ENCODE measurements at regions not wholly inside any gene's neighbourhood (a gene's known extent, or its start where the extent isn't known, plus 50 kb on each side); places are given as distances from the start of the nearest gene placed in this dataset.

DNA sequence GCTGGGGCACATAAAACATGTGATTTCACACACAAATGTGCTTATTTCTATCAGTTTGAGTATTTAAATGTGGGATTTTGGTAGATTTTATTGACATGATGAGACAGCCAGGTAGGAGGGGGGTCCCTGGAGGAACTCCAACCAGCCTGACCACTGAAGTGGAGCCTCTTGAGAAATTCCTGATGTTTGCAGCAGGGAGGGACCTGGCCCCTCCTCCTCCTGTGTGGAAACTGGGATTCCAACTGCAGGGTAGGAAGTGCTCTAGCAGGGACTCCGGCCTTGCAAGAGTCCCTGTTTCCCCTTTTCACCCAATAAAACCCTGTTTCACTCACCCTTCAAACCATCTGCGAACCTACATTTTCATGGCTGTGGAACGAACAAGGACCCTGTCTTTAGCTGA is 2224.0 kb upstream of the AGA start:
- Histone ChIP-seq H2AK9ac (replicated peaks; ENCODE audit: low read depth, low read length, poor library complexity) (no peak overlapping the region), H3K9ac (ENCODE audit: low read depth, low read length) (no peak overlapping the region), H3K9me1 (ENCODE audit: insufficient read depth, low read length) (no peaks in the 10 kb centered on the region), H3K27me3 (ENCODE audit: control insufficient read depth, insufficient read depth, low read length) (no peaks in the 10 kb centered on the region), H3K18ac (ENCODE audit: low read depth, low read length) (no peak overlapping the region), H3K23ac (ENCODE audit: low read depth, low read length) (no peak overlapping the region), H2AK5ac (ENCODE audit: low read depth, low read length) (no peak overlapping the region), H3K14ac (replicated peaks; ENCODE audit: low read depth, low read length) (no peak overlapping the region), H4K91ac (ENCODE audit: insufficient read depth, low read depth, low read length) (no peak overlapping the region), H2AFZ (replicated peaks; ENCODE audit: low read length, poor library complexity) (no peak overlapping the region), H2BK15ac (ENCODE audit: low read depth, low read length) (no peak overlapping the region), H3K4me3 (ENCODE audit: insufficient read depth, low read depth, low read length) (no peak overlapping the region), H4K8ac (ENCODE audit: low read depth in 2 of 2, low read length in 2 of 2) (no peak overlapping the region), H2BK5ac (ENCODE audit: low read depth, low read length, poor library complexity, severe bottlenecking) (no peak overlapping the region), H3K56ac (ENCODE audit: extremely low read depth, insufficient read depth, low read length) (no peak overlapping the region), H3K4me1 (ENCODE audit: control insufficient read depth, insufficient read depth, low read length) (no peaks in the 10 kb centered on the region; the same call in 1 of the 2 replicates), H3K4me2 (ENCODE audit: low read depth, low read length) (no peak overlapping the region), H3K36me3 (ENCODE audit: control insufficient read depth, insufficient read depth, low read length) (no peaks in the 10 kb centered on the region), H2BK20ac (ENCODE audit: low read depth, low read length) (no peak overlapping the region), H3K9me3 (ENCODE audit: control insufficient read depth, insufficient read depth, low read length) (no peaks in the 10 kb centered on the region; the same call in 1 of the 2 replicates), H4K5ac (ENCODE audit: low read depth, low read length) (no peak overlapping the region), H4K20me1 (ENCODE audit: insufficient read depth, low read length) (no peaks in the 10 kb centered on the region), H3K79me1 (ENCODE audit: low read depth in 1 of 2, low read length in 2 of 2) (no peaks in the 10 kb centered on the region), H3K4ac (ENCODE audit: low read depth, low read length) (no peak overlapping the region), H3K27ac (ENCODE audit: insufficient read depth, low read length) (no peak overlapping the region), H2BK120ac (ENCODE audit: low read depth, low read length) (no peak overlapping the region)
- in situ Hi-C loops (cut with MboI; ENCODE audit: low sequenced_read_pairs): no loop called here
- no CpG with 5 or more reads among the region's 3 CpGs for WGBS, 2 experiments (ENCODE audit: extremely low coverage in 2 of 2, insufficient read length in 1 of 2)
- dilution Hi-C loops (cut with HindIII; ENCODE audit: low sequenced_read_pairs, unreplicated experiment): no loop called here
- CTCF ChIA-PET: no interaction called here
- TF ChIP-seq RFX5 (IDR thresholded peaks at IDR 0.05; ENCODE audit: low read depth, low read length) (no peak), RCOR1 (IDR thresholded peaks at IDR 0.05; ENCODE audit: insufficient replicate concordance, low read length) (no peak)
- POLR2A ChIA-PET (ENCODE audit: unreplicated experiment): no interaction called here
- intact Hi-C loops (cut with micrococcal nuclease): no loop called here
- DNase-seq (no peak), ATAC-seq (ENCODE audit: low read depth) (no peak)
- BruUV-seq (replicated peaks): no TSS peak

All from IMR-90 (cell line).